AG04450 (cell line): ENCODE measurements at regions not wholly inside any gene's neighbourhood (a gene's known extent, or its start where the extent isn't known, plus 50 kb on each side); places are given as distances from the start of the nearest gene placed in this dataset.

Source experiments
- CTCF ChIA-PET: fragments of 300-600, 350-600 bp; formaldehyde crosslinking; extraction: SDS; loops from one replicate; lab custom pipeline; 2022; ENCODE audit warnings: antibody characterized with exemption, inconsistent platforms; lab: Charles Lee
- POLR2A ChIA-PET: fragments of 350-600 bp; formaldehyde crosslinking; extraction: SDS; loops from one replicate; lab custom pipeline; 2021; ENCODE audit warnings: antibody characterized with exemption, inconsistent platforms; lab: Yijun Ruan, JAX
- DNase-seq: peaks from one replicate; pipeline ENCODE4 v3.0.0-alpha.2; 2011; ENCODE audit warnings: low read depth, low spot score
- H3K27ac ChIP-seq: one replicate; pipeline ENCODE4 v1.5.1; 2012; ENCODE audit warnings: low read depth, low read length, control low read depth
- H3K27me3 ChIP-seq: one replicate; pipeline ENCODE4 v1.6.0; 2012; ENCODE audit warnings: low read length; ENCODE audit not compliant: control insufficient read depth, insufficient read depth
- H3K4me3 ChIP-seq: 2 replicates; pipeline ENCODE4 v1.5.1; 2011; ENCODE audit warnings: mild to moderate bottlenecking, low read depth, low read length, control low read depth
- H3K9me3 ChIP-seq: 2 replicates; pipeline ENCODE4 v1.5.1; 2012; ENCODE audit warnings: low read length; ENCODE audit not compliant: control insufficient read depth, insufficient read depth
- CTCF ChIP-seq: IDR thresholded peaks from 2 replicates; pipeline ENCODE4 v1.5.1; 2011; ENCODE audit warnings: low read depth, low read length, control low read depth, inconsistent platforms

GRCh38 chr5:13640270-13640669 lies 304.2 kb downstream of the DNAH5 start:
- no peaks in the 10 kb centered on the region for H3K27me3 ChIP-seq
- H3K27ac ChIP-seq: no peak overlapping the region
- ChIA-PET CTCF (no interaction called here), POLR2A (no interaction called here)
- no peak for TF ChIP-seq CTCF
- no peak overlapping the region for H3K4me3 ChIP-seq
- no peaks in the 10 kb centered on the region for H3K9me3 ChIP-seq
- DNase-seq: no peak

GRCh38 chr5:13632676-13633075 lies 311.8 kb downstream of the DNAH5 start:
- no peak for TF ChIP-seq CTCF
- DNase-seq: no peak
- POLR2A ChIA-PET: no interaction called here
- Histone ChIP-seq H3K27me3 (no peaks in the 10 kb centered on the region), H3K27ac (no peak overlapping the region), H3K9me3 (no peaks in the 10 kb centered on the region), H3K4me3 (no peak overlapping the region)
- CTCF ChIA-PET: no interaction called here

GRCh38 chr5:13629218-13629617 lies 315.3 kb downstream of the DNAH5 start:
- Histone ChIP-seq H3K4me3 (no peak overlapping the region), H3K9me3 (no peaks in the 10 kb centered on the region), H3K27ac (no peak overlapping the region), H3K27me3 (no peaks in the 10 kb centered on the region)
- ChIA-PET POLR2A (no interaction called here), CTCF (no interaction called here)
- no peak for TF ChIP-seq CTCF
- DNase-seq: no peak

GRCh38 chr5:13627673-13628454 lies 316.6 kb downstream of the DNAH5 start:
- DNase-seq: no peak
- TF ChIP-seq CTCF: no peak
- H3K27me3 ChIP-seq: no peaks in the 10 kb centered on the region
- no peak overlapping the region for H3K4me3 ChIP-seq
- ChIA-PET CTCF (no interaction called here), POLR2A (no interaction called here)
- no peaks in the 10 kb centered on the region for H3K9me3 ChIP-seq
- H3K27ac ChIP-seq: no peak overlapping the region

- ChIA-PET CTCF (no interaction called here), POLR2A (no interaction called here)
- no peak for TF ChIP-seq CTCF
- DNase-seq: no peak
- Histone ChIP-seq H3K27me3 (peaks cover 3% of the 10 kb centered on the region), H3K27ac (no peak overlapping the region), H3K4me3 (no peak overlapping the region), H3K9me3 (no peaks in the 10 kb centered on the region)
Measured at GRCh38 chr5:13625616-13626198, 318.8 kb downstream of the DNAH5 start.
